ENCODE measurements at regions not wholly inside any gene's neighbourhood (a gene's known extent, or its start where the extent isn't known, plus 50 kb on each side); places are given as distances from the start of the nearest gene placed in this dataset.

DNA sequence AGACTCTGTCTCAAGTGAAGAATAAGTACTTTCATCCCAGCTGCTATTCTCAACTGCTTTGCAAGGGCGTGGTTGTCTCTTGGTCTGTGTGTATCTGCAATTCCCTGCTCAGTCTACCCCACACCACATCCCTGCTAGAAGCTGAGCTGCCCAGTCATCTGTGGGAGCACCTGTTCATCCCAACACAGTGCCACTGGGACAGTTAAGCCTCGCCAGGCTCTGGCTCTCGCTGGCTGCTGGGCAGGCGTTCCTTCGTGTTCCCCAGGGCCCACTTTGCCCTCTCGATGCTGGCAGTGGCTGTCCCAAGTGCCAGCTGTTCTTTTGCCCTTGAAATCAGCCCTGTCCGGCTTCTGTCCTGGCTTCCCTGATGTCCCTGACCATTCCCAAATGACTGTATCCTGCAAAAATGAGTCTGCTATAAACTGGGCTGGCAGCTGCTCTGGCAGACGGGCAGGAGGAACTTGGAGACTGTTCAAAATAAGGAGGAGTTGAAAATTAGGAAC lies 91.6 kb upstream of the KLHL25 start:
- DNase-seq (ENCODE audit: low read depth) = no peak
- TF ChIP-seq, protein P1, sequence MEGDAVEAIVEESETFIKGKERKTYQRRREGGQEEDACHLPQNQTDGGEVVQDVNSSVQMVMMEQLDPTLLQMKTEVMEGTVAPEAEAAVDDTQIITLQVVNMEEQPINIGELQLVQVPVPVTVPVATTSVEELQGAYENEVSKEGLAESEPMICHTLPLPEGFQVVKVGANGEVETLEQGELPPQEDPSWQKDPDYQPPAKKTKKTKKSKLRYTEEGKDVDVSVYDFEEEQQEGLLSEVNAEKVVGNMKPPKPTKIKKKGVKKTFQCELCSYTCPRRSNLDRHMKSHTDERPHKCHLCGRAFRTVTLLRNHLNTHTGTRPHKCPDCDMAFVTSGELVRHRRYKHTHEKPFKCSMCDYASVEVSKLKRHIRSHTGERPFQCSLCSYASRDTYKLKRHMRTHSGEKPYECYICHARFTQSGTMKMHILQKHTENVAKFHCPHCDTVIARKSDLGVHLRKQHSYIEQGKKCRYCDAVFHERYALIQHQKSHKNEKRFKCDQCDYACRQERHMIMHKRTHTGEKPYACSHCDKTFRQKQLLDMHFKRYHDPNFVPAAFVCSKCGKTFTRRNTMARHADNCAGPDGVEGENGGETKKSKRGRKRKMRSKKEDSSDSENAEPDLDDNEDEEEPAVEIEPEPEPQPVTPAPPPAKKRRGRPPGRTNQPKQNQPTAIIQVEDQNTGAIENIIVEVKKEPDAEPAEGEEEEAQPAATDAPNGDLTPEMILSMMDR (IDR thresholded peaks at IDR 0.05; ENCODE audit: control insufficient read depth, insufficient read depth, low read depth, low read length, missing control alignments) = no peak
- no peak overlapping the region for H3K4me3 ChIP-seq (ENCODE audit: control insufficient read depth, low read depth, low read length)

DNA sequence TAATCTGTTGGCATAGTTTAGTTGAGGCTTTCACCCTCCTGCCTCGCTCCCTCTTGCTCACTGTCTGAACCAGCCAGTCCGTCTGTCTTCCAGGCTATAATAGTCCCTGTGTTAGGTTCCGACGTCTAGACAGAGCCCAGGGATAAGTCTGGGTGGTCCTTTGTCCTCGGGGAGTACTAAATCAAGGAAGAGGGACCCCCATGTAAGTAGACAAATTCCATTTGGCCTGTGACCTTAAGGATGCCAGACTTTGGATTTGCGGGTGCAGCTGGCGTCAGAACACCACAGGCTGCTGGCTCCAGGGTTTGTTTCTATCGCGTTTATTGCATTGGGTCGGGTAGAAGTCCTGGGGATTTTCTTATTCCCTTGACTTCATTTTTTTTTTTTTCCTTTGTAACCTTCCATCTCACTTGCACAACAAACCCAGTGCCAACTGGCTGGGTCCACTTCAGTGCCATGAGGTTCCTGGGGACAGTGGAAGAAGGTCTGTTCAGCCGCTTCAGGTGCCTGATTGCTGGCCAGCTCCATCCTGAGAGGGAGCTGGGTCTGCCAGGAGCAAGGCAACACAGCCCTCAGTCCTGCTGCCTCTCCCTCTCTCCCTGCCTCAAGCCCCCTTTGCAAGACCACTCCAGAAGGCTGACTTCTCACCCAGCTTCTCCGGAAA lies 95.4 kb upstream of the KLHL25 start:
- no peak overlapping the region for H3K4me3 ChIP-seq (ENCODE audit: control insufficient read depth, low read depth, low read length)
- DNase-seq (ENCODE audit: low read depth) = no peak
- TF ChIP-seq, protein P1 (IDR thresholded peaks at IDR 0.05; ENCODE audit: control insufficient read depth, insufficient read depth, low read depth, low read length, missing control alignments) = no peak

DNA sequence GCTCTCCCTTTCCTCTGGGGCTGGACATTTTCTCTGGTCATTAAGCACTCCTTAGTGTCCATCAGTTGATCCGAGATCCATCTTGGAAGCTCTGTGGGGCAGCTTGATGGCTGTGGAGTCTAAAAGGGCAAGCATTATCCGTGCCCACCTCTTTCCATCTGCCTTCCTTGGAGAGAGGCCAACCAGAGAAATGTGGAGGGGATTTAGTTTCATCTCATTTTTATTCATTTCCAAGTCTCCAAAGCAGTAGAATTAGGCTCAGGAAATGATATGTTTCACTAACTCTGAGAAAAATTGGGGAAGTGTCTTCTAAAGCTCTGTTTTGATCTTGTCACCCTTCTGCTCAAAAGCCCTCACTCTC lies 95.9 kb upstream of the KLHL25 start:
- TF ChIP-seq, protein P1 (IDR thresholded peaks at IDR 0.05; ENCODE audit: control insufficient read depth, insufficient read depth, low read depth, low read length, missing control alignments) = no peak
- no peak for DNase-seq (ENCODE audit: low read depth)
- H3K4me3 ChIP-seq (ENCODE audit: control insufficient read depth, low read depth, low read length) = no peak overlapping the region

DNA sequence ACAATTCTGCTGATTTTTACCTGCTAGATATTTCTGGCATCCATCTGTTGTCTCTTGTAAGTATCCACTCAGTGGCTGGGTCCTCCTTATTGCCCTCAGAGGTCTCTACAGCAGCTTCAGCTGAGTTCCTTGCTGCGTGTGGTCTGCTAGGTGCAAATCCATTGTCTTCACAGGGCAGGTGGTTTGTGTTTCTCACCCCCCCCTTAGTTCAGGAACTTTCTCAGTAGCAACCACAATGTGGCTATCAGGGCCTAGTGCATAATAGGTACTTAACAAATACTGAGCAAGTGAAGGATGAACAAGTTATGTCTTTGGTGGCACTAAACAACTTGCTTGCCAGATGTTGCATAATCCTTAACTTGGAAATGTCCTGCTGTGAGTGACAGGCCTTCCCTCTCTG lies 96.7 kb upstream of the KLHL25 start:
- TF ChIP-seq, protein P1 (IDR thresholded peaks at IDR 0.05; ENCODE audit: control insufficient read depth, insufficient read depth, low read depth, low read length, missing control alignments) = no peak
- H3K4me3 ChIP-seq (ENCODE audit: control insufficient read depth, low read depth, low read length) = no peak overlapping the region
- DNase-seq (ENCODE audit: low read depth) = no peak

DNA sequence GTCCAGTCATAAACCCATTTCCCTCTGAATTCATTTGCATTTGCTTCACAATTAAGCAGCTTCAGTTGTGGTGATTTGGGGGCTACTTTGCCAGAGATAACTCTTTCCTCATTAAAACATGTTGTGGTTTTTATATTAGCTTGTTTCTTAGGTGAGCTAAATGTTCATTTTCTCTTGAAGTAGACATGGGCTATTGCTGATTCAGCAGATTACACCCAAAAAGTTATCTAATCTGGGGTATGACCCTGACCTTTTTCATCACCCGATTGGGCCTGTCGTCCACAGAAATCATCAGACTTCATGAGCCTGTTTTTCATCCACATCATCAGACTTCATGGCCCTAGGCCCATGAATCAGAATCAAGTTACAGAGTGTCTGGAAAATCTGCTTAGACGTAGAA lies 97.5 kb upstream of the KLHL25 start:
- TF ChIP-seq, protein P1 (IDR thresholded peaks at IDR 0.05; ENCODE audit: control insufficient read depth, insufficient read depth, low read depth, low read length, missing control alignments) = no peak
- DNase-seq (ENCODE audit: low read depth) = no peak
- H3K4me3 ChIP-seq (ENCODE audit: control insufficient read depth, low read depth, low read length) = no peak overlapping the region

DNA sequence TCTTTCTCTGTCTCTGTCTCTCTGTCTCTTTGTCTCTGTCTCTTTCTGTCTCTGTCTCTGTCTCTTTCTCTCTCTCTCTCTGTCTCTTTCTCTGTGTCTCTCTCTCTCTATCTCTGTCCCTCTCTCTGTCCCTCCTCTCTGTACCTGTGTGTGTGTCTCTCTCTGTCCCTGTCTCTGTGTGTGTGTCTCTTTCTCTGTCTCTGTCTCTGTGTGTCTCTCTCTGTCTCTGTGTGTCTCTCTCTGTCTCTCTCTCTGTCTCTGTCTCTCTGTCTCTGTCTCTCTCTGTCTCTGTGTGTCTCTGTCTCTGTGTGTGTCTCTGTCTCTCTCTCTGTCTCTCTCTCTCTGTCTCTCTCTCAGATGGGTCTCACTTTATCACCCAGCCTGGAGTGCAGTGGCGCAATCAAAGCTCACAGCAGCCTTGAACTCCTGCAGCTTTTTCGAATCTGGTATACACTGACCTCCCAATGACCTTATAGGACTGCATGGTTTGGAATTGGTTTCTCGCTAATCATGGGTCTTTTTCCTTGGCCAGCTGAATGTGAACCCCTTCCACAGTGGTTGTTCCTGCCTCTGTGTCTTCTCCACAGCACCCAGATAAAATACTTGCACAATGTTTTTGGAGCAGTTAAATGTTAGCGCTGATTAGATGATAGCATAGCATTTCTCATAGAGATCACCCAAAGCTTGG lies 102.6 kb upstream of the KLHL25 start:
- no peak overlapping the region for H3K4me3 ChIP-seq (ENCODE audit: control insufficient read depth, low read depth, low read length)
- DNase-seq (ENCODE audit: low read depth) = no peak
- TF ChIP-seq, protein P1 (IDR thresholded peaks at IDR 0.05; ENCODE audit: control insufficient read depth, insufficient read depth, low read depth, low read length, missing control alignments) = no peak
